ENCODE measurements at regions not wholly inside any gene's neighbourhood (a gene's known extent, or its start where the extent isn't known, plus 50 kb on each side); places are given as distances from the start of the nearest gene placed in this dataset.

- TF ChIP-seq FOXP2 (optimal IDR thresholded peaks at IDR 0.05; ENCODE audit: control extremely low read depth, extremely low read length, insufficient read depth), result no peak
- no peak for TF ChIP-seq POLR2AphosphoS5 (IDR thresholded peaks at IDR 0.05; ENCODE audit: borderline replicate concordance, low read depth, low read length)
- TF ChIP-seq EZH2 (IDR thresholded peaks at IDR 0.05), result no peak
Observed at GRCh38 chr4:79638735-79639134, 230.7 kb upstream of the GK2 start.

Data from SK-N-MC (cell line).